ENCODE measurements at regions not wholly inside any gene's neighbourhood (a gene's known extent, or its start where the extent isn't known, plus 50 kb on each side); places are given as distances from the start of the nearest gene placed in this dataset.

DNA sequence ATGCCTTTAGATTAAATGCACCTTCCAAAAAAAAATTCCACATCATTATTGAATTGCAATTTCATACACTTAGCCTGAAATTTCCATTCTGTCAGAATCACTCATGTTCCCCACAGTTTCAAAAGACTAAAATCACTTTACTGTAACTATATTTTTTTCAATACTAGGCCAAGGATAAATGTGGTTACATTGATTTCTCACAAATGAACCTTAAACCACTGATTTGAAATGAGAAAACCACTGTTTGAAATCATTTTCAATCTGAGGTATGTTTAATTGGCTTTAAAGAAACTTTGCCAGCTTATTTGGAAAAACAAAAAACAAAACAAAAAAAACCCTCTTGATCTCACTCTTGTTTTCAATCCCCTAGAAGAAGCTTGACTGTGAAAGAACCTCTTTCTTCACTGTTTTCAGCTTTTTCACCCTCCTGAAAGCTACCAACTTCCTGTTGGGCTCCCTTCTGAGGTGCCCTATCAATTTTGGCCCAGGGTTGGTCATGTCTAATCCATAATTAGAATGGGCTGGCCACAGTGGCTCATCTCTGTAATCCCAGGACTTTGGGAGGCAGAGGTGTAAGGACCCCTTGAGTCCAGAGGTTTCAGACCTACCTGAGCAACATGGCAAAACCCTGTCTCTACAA is 242.5 kb downstream of the ADGRG6 start:
- no peak overlapping the region for H2AFZ ChIP-seq (ENCODE audit: low read length)
- DNase-seq (ENCODE audit: low spot score) = no peak
- BruUV-seq (replicated peaks) = no TSS peak
- CTCF ChIA-PET (ENCODE audit: unreplicated experiment) = no interaction called here
- no peaks in the 10 kb centered on the region for H3K36me3 ChIP-seq (ENCODE audit: insufficient read depth, low read length)
- no peaks in the 10 kb centered on the region for H3K79me2 ChIP-seq (ENCODE audit: insufficient read depth, low read depth, low read length)
- H4K20me1 ChIP-seq (ENCODE audit: insufficient read depth, low read length) = no peaks in the 10 kb centered on the region
- H3K4me2 ChIP-seq (ENCODE audit: low read length) = no peak overlapping the region
- no peaks in the 10 kb centered on the region for H3K4me1 ChIP-seq (ENCODE audit: insufficient read depth, low read length, poor library complexity, severe bottlenecking)
- intact Hi-C loops (cut with micrococcal nuclease; ENCODE audit: unreplicated experiment) = no loop called here
- no peaks in the 10 kb centered on the region for H3K9me2 ChIP-seq (ENCODE audit: insufficient read depth, low read length)
- no peak overlapping the region for H3K4me3 ChIP-seq (ENCODE audit: low read depth, low read length, poor library complexity, severe bottlenecking)
- no peak overlapping the region for H3K27ac ChIP-seq (ENCODE audit: low read depth, low read length, poor library complexity, severe bottlenecking)
- POLR2A ChIA-PET = interaction anchor here (0.6 kb wide), 1 partner anchor 24 kb away, joined by 3 read pairs; no protein-coding TSS in a partner anchor
- TF ChIP-seq EZH2phosphoT487 (IDR thresholded peaks at IDR 0.05; ENCODE audit: borderline replicate concordance, low read depth, low read length) = no peak
- TF ChIP-seq, protein P1, sequence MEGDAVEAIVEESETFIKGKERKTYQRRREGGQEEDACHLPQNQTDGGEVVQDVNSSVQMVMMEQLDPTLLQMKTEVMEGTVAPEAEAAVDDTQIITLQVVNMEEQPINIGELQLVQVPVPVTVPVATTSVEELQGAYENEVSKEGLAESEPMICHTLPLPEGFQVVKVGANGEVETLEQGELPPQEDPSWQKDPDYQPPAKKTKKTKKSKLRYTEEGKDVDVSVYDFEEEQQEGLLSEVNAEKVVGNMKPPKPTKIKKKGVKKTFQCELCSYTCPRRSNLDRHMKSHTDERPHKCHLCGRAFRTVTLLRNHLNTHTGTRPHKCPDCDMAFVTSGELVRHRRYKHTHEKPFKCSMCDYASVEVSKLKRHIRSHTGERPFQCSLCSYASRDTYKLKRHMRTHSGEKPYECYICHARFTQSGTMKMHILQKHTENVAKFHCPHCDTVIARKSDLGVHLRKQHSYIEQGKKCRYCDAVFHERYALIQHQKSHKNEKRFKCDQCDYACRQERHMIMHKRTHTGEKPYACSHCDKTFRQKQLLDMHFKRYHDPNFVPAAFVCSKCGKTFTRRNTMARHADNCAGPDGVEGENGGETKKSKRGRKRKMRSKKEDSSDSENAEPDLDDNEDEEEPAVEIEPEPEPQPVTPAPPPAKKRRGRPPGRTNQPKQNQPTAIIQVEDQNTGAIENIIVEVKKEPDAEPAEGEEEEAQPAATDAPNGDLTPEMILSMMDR (conservative IDR thresholded peaks at IDR 0.05; ENCODE audit: low read length) = no peak
- no peaks in the 10 kb centered on the region for H3K9me3 ChIP-seq (ENCODE audit: low read length)

DNA sequence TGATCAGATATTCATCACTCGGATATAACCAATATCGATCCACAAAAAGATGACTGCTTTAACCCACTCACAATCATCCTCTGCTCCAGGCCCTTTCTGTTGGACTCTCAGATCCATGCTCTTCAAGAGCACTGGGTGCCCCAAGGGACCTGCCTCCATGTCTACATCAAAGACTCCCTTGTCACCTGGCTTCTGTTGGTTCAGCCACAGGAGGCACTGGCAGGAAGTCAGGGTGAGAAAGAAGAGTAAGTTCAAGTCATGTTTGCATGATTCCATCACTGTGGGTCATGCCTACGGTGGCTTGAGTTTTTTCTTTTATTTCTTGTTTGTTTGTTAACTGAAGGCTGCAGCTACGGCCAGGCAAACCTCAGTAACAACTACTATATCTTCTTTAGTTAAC is 243.3 kb downstream of the ADGRG6 start:
- Histone ChIP-seq H3K9me3 (ENCODE audit: low read length) (no peaks in the 10 kb centered on the region), H2AFZ (ENCODE audit: low read length) (no peak overlapping the region), H3K4me3 (ENCODE audit: low read depth, low read length, poor library complexity, severe bottlenecking) (no peak overlapping the region), H3K36me3 (ENCODE audit: insufficient read depth, low read length) (no peaks in the 10 kb centered on the region), H3K4me1 (ENCODE audit: insufficient read depth, low read length, poor library complexity, severe bottlenecking) (no peaks in the 10 kb centered on the region), H3K27ac (ENCODE audit: low read depth, low read length, poor library complexity, severe bottlenecking) (no peak overlapping the region), H3K79me2 (ENCODE audit: insufficient read depth, low read depth, low read length) (no peaks in the 10 kb centered on the region), H3K9me2 (ENCODE audit: insufficient read depth, low read length) (no peaks in the 10 kb centered on the region), H3K4me2 (ENCODE audit: low read length) (no peak overlapping the region), H4K20me1 (ENCODE audit: insufficient read depth, low read length) (no peaks in the 10 kb centered on the region)
- ChIA-PET POLR2A (no interaction called here), CTCF (ENCODE audit: unreplicated experiment) (no interaction called here)
- no peak for DNase-seq (ENCODE audit: low spot score)
- TF ChIP-seq EZH2phosphoT487 (IDR thresholded peaks at IDR 0.05; ENCODE audit: borderline replicate concordance, low read depth, low read length) = no peak
- intact Hi-C loops (cut with micrococcal nuclease; ENCODE audit: unreplicated experiment) = no loop called here
- BruUV-seq (replicated peaks) = no TSS peak

DNA sequence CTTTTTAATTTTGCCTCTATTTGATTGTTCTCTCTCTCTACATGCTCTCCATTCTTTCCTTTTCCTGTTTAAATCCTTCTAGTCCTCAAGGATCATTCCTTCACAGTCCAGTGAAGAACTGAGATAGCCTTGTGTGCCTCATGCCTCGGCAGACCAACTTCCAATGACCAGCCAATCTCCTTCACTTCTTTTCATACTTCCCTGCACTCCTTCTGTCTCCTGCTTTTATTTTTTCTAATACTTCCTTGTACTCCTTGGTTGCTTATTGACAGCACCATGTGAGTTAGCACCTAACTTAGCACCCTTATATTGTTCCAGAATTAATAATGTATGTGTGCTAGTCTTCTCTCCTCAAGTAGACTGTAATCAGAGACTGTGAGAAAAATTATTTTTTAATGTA is 246.8 kb downstream of the ADGRG6 start:
- no peak for DNase-seq (ENCODE audit: low spot score)
- ChIA-PET CTCF (ENCODE audit: unreplicated experiment) (no interaction called here), POLR2A (no interaction called here)
- no peaks in the 10 kb centered on the region for H3K9me3 ChIP-seq (ENCODE audit: low read length)
- no peak overlapping the region for H3K4me2 ChIP-seq (ENCODE audit: low read length)
- H3K9me2 ChIP-seq (ENCODE audit: insufficient read depth, low read length) = no peaks in the 10 kb centered on the region
- H3K79me2 ChIP-seq (ENCODE audit: insufficient read depth, low read depth, low read length) = no peaks in the 10 kb centered on the region
- H4K20me1 ChIP-seq (ENCODE audit: insufficient read depth, low read length) = no peaks in the 10 kb centered on the region
- no peak overlapping the region for H3K4me3 ChIP-seq (ENCODE audit: low read depth, low read length, poor library complexity, severe bottlenecking)
- H3K27ac ChIP-seq (ENCODE audit: low read depth, low read length, poor library complexity, severe bottlenecking) = no peak overlapping the region
- no TSS peak for BruUV-seq (replicated peaks)
- no peak overlapping the region for H2AFZ ChIP-seq (ENCODE audit: low read length)
- intact Hi-C loops (cut with micrococcal nuclease; ENCODE audit: unreplicated experiment) = no loop called here
- no peaks in the 10 kb centered on the region for H3K36me3 ChIP-seq (ENCODE audit: insufficient read depth, low read length)
- H3K4me1 ChIP-seq (ENCODE audit: insufficient read depth, low read length, poor library complexity, severe bottlenecking) = no peaks in the 10 kb centered on the region
- TF ChIP-seq, protein P1 (conservative IDR thresholded peaks at IDR 0.05; ENCODE audit: low read length) = no peak
- TF ChIP-seq EZH2phosphoT487 (IDR thresholded peaks at IDR 0.05; ENCODE audit: borderline replicate concordance, low read depth, low read length) = no peak
